Effector CD8-positive, alpha-beta T cell (primary cell): ENCODE measurements at regions not wholly inside any gene's neighbourhood (a gene's known extent, or its start where the extent isn't known, plus 50 kb on each side); places are given as distances from the start of the nearest gene placed in this dataset.

Experiments
- DNase-seq: peaks from one replicate; lab custom pipeline; 2025; lab: John Stamatoyannopoulos, UW

GRCh38 chr10:21264271-21264670 lies 261.2 kb downstream of the SKIDA1 start:
- DNase-seq: no peak

GRCh38 chr10:21263839-21264238 lies 261.6 kb downstream of the SKIDA1 start:
- DNase-seq: no peak

GRCh38 chr10:21263263-21263803 lies 262.1 kb downstream of the SKIDA1 start:
- DNase-seq: no peak

GRCh38 chr10:21261842-21262294 lies 263.6 kb downstream of the SKIDA1 start:
- no peak for DNase-seq

GRCh38 chr10:21260506-21261149 lies 264.9 kb downstream of the SKIDA1 start:
- DNase-seq: no peak

GRCh38 chr10:21260066-21260465 lies 265.4 kb downstream of the SKIDA1 start:
- no peak for DNase-seq

- no peak for DNase-seq
Measured at GRCh38 chr10:21257919-21258318, 267.6 kb downstream of the SKIDA1 start.

GRCh38 chr10:21257191-21257590 lies 268.3 kb downstream of the SKIDA1 start:
- DNase-seq: no peak

DNA sequence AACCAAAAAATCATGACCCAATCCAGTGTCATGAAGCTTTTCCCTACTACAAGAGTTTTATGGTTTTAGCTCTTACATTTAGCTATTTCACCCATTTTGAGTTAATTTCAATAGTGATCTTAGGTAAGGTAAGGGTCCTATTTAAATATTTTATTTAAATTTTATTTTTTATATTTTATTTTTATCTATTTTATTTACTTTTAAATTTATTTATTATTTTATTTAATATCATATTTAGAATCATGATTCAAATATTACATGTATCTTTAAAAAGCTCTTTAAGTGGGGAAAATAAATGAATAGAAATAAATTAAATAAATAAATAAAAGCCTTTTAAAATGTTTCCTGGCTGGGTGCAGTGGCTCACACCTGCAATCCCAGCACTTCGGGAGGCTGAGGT lies 276.0 kb downstream of the SKIDA1 start:
- no peak for DNase-seq

GRCh38 chr10:21247592-21247991 lies 277.9 kb downstream of the SKIDA1 start:
- no peak for DNase-seq

DNA sequence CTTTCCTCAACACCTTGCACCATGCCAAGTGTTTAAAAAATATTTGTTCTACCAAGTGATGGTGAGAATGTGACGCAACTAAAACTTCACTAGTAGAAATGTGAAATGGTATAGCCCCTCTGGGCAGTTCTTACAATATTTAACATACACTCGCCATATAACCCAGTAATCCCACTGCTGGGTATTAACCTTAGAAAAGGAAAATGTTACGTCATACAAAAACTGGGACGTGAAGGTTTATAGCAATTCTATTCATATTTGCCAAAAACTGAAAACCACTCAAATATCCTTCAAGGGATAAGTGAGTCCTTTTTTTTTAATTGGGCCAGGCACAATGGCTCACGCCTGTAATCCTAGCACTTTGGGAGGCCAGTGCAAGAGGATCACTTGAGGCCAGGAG lies 279.3 kb downstream of the SKIDA1 start:
- DNase-seq: no peak

GRCh38 chr10:21243748-21244257 lies 281.7 kb downstream of the SKIDA1 start:
- no peak for DNase-seq

DNA sequence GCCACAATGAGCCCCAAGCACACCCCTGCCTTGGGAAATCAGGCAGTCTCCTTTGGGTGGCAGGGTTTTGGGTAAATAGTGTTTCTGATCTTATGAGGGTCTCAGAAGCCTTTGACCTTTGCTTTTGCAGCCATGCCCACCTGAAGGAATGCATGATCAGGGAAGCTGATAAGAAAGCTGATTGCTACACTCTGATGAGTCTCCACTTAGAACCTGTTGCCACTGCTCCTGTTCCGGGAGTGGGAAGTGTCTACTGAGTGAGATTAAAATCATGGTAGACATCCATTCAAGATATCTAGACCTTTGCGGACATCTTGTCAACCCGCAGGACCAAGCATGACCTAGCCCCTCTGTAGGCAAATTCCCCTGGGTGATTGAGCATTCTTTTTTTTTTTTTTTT lies 282.6 kb downstream of the SKIDA1 start:
- no peak for DNase-seq

- DNase-seq: no peak
Measured at GRCh38 chr10:21238717-21239116, 286.8 kb downstream of the SKIDA1 start.

DNA sequence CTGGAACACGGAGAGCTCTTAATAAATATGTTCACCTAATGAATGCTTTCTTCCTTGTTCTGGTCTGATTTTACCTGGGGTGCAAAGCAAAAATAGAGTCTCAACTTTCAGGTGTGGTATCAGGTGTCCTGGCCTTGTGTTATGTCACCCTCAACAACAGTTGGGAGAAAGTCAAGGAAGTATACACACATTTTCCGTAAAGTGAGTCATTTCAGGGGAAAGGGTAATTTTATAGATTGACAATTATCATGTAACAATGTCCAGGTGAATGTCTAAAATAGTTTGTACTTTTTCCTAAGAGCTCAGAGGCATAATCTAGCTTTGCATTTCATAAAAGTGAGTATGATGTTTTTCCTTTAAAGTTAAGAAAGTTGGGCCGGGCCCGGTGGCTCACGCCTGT lies 287.4 kb downstream of the SKIDA1 start:
- DNase-seq: no peak

DNA sequence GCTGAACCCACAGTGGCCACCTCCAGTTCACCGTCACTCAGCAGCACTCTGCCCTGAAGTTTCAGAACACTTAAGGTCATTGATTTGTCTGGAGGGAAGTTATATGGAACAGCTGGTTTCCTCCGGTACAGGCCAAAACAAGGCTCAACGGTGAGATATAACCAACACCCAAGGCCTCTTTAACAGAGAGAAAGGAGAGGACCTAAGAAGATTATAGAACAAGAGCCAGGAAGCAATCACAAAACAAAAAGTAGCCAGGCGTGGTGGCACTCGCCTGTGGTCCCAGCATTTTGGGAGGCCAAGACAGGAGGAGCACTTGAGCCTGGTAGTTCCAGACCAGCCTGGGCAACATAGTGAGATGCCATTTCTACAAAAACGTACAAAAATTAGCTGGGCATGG lies 290.7 kb downstream of the SKIDA1 start:
- no peak for DNase-seq

GRCh38 chr10:21230219-21230618 lies 295.3 kb downstream of the SKIDA1 start:
- DNase-seq: no peak

DNA sequence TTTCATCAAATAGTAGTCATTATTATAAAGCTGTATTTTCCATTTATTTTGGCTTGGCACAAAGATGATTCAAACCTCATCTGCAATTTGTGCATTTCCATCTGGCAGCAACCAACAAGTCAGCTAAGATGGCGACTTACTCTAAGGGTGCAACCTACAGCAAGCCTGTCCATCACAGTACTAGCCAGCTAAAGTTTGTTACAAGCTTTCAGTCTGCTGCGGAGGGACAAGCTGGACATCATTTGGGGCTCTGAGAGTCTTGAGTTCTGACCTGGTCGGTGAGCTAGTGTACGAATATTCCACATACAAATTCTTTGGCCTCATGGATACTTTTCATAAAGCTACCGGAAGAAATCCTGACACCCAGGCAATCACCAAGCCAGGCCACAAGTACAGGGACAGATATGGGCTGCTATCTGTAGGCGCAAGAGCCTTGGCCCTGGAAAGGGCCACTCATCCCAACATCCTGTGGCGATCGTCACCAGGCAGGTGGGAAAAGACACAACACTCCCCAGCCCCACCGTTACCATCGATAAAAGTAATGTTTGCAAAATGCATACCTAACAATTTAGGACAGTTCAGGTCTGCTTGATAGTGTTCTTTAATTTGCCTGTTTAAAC lies 307.6 kb downstream of the SKIDA1 start:
- no peak for DNase-seq

GRCh38 chr10:21217107-21217506 lies 308.4 kb downstream of the SKIDA1 start:
- no peak for DNase-seq

DNA sequence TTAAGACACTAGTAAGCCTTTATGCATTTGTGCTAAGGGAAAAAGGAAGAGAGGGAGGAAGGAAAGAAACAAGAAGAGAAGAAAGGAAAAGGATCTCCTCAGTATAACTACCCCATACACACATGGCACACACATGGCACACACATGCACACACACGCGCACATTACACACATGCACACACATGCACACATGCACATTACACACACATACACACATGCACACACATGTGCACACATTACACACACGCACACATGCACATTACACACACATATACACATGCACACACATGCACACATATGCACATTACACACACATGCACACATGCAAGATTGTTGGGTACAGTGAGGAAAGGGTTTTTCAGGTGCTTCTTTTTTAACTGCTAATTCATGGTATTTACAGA lies 311.2 kb downstream of the SKIDA1 start:
- no peak for DNase-seq

- DNase-seq: no peak
Measured at GRCh38 chr10:21213381-21213780, 312.1 kb downstream of the SKIDA1 start.

GRCh38 chr10:21212912-21213311 lies 312.6 kb downstream of the SKIDA1 start:
- no peak for DNase-seq

DNA sequence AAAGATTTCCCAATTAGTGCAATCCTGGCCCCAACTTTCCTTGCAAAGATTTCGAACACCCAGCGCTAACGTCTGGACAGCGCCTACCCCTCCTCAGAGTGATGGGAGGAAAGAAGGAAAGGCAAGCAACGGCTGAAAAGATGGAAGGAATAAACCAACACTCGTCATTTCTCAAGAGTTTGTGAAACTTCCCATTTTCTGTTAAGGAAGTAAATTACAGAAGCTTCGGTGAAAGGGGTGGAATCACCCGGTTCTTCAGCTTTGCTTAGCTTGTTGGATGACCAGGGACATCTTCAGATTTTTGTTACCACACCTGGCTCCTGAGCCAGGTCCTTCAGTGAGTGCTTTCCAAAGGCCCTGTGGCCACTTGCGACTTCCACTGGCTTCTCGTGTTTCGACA lies 313.1 kb downstream of the SKIDA1 start:
- no peak for DNase-seq
